Suppressor macrophage (primary cell): ENCODE measurements at regions not wholly inside any gene's neighbourhood (a gene's known extent, or its start where the extent isn't known, plus 50 kb on each side); places are given as distances from the start of the nearest gene placed in this dataset.

ENCODE experiments used
- DNase-seq, 4 experiments: peaks; one replicate each; pipeline ENCODE4 v3.0.0-alpha.2; 2020 to 2022

- no peak for DNase-seq
Observed at GRCh38 chr5:155211764-155212163, 198.2 kb downstream of the KIF4B start.

GRCh38 chr5:155222393-155222792 lies 208.8 kb downstream of the KIF4B start:
- DNase-seq: no peak

DNA sequence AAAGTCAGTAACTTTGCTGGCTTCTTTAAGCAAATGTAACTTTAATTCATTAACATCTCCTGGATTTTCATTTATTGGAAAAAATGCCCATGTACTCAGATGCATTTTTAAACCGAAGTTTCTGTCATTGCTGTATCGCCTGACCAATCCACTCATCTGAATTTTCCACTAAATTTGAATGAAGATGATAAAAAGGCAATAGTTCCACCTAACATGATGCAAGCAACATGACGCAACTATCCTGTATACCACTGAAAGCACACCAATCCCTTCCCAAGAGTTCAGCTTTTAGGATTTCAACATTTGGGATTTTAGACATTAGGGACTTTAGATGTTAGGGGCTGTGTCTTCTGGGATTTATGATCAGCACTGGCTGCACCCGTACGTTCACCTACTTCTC lies 215.6 kb downstream of the KIF4B start:
- DNase-seq: no peak

DNA sequence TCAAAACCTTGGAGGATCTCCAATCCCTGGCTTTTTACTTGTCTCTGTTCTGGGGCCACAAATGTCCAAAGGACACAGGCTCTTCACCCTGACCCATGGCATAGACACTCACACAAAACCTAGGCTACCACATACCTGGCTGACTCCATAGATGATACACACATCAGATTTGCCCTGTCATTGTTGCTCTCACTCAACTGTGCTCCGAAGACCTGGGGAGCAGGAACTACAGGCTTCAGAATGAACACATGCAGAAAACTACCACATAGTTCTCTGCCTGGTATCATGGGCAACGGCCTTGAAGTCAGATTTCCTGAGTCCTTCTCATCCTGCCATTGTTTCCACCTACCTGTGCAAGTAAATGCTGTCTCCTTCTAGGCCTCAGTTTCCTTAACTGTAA lies 226.2 kb downstream of the KIF4B start:
- no peak for DNase-seq

GRCh38 chr5:155250596-155250995 lies 237.0 kb downstream of the KIF4B start:
- no peak for DNase-seq

DNA sequence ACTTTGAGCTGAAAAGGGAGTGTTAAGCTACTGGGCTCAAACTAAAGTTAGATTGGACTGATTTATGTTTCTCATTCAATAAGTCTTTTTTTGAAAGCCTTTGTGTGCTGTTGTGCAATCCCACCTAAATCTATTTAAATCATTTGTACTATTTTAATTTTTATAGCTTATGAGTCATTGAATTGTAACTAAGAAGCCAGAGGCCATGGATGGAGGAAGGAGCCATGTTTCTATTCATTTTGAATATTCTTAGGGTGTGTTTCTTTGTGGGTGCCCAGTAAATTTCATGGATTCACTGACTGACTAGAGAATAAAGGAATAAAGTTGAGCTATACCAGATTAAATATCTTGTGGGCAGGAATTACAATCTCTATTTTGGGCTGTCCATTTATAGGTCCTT lies 238.5 kb downstream of the KIF4B start:
- DNase-seq: no peak

DNA sequence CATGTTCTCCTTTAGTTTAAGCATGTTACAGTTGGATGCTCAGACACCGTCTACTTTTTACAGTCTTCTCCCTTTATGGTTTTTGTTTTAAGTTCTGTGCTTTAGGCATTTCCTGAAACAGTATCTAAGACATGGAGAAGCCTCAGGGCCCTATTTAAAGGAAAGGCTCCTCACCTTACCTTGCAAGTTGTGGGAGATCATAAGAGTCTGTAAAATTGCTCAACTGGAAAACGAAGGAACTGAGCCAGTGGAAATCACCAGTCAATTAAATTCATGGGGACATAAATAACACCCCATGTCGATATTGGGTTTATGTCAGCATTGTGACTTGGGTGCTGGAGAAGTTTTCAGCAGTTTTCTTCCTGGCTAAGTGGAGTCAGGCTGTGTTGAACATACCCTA lies 239.2 kb downstream of the KIF4B start:
- no peak for DNase-seq

- DNase-seq: no peak
Observed at GRCh38 chr5:155254399-155254798, 240.8 kb downstream of the KIF4B start.

GRCh38 chr5:155258161-155258560 lies 244.6 kb downstream of the KIF4B start:
- DNase-seq: no peak

DNA sequence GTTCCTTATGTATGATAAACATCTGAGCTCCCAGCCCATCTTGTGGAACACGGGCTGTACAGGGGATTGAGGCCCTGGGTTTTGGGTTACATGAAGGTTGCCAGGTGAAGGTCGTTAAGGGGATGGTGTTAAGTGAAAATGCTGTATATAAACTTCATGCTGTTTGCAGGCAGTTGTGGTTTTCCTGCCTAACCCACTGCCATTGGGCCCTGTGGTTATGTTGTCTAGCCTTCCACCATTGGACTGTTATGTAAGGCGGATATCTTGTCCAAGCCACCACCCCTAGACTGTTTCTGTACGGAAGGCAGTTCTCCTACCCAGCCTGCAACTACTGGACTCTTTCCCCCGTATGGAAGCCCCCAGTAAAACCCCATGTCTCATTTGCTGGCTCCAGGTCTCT lies 246.1 kb downstream of the KIF4B start:
- DNase-seq: no peak

GRCh38 chr5:155260798-155261197 lies 247.2 kb downstream of the KIF4B start:
- no peak for DNase-seq

DNA sequence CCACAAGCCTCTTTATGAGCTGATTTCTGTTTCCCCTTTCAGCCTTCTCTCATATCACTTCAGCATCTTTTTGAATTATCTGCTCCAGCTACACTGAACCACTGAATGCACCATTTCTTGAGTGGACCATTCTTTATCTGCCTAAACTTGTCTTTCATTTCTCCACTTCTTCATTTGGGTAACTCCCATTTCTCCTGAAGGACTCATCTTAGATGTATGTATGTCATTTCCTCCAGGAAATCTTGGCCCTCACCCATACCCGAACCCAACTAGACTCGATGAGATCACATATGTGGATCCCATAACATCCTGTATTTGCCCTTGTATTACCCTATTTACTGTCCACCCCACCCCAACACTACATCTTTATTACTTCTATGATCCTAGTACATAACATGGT lies 249.8 kb downstream of the KIF4B start:
- no peak for DNase-seq

DNA sequence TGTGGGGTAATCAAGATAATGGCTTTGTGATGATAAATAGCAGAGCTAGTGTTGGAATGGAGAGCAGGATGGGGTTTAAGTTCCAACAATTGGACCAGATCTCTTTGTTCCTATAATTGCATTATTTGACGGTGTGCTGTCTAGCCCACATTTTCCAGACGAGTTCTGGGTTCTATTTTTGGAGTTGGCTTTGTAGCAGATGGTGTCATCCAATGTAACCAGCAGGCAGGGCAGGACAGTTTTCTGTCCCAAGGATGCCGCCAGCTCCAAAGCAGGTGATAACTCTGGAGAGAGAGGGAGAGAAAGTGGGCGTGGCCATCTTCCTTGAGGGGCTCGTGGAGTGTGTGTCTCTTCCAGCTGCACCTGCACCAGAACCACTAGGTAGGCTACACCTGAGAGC lies 251.3 kb downstream of the KIF4B start:
- DNase-seq: no peak

GRCh38 chr5:155268770-155269425 lies 255.3 kb downstream of the KIF4B start:
- DNase-seq: no peak

DNA sequence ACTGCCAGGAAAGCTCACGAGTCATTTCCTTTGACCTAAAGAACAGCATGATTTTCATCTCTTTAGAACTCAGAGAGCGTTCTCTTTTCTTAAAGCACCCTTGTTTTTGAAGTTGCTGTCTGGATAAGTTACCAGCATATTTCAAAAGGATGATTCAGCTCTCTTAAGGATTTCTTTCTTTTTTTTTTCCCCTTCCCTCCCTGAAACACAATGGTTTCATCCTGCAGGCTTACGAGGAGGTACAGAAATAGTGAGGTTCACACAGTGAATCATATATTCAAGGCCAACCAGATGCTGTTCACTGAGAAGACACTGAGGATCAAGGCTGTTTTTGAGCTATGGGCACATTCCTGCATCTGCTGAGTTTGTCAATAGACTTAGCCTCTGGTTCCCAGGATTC lies 257.2 kb downstream of the KIF4B start:
- DNase-seq: no peak

GRCh38 chr5:155274484-155274883 lies 260.9 kb downstream of the KIF4B start:
- peak in 2 of 4 experiments; percentile 5 to 13 for DNase-seq

GRCh38 chr5:155275222-155275621 lies 261.7 kb downstream of the KIF4B start:
- no peak for DNase-seq

GRCh38 chr5:155276231-155276630 lies 262.7 kb downstream of the KIF4B start:
- no peak for DNase-seq

GRCh38 chr5:155278532-155278931 lies 265.0 kb downstream of the KIF4B start:
- no peak for DNase-seq

DNA sequence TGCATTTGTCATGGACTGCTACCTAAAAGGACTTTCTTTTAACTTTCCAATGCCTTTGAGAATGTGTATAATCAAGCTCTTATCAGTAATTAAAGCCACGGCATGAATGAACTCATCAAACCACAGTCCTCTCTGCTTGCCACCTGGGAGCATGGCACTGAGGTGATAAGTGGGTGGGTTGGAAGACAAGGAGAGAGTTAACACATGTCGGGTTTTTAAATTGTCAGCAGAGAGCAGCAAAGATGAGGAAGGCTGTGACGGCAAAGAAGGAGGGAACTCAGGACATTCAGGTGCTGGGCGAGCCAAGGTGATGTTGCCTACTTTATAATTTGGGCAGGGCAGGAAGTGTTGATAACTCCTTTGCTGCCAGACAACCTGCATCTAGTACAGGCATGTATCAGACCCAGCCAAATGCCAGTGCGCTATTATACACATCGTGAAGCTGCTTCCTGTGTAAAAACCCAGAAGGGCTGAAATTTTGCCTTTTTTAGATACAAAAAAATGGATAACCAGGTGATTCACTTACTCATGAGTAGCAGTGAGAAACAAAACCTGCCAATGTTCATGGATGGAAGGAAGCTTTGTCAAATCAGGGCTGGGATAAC lies 269.1 kb downstream of the KIF4B start:
- no peak for DNase-seq

DNA sequence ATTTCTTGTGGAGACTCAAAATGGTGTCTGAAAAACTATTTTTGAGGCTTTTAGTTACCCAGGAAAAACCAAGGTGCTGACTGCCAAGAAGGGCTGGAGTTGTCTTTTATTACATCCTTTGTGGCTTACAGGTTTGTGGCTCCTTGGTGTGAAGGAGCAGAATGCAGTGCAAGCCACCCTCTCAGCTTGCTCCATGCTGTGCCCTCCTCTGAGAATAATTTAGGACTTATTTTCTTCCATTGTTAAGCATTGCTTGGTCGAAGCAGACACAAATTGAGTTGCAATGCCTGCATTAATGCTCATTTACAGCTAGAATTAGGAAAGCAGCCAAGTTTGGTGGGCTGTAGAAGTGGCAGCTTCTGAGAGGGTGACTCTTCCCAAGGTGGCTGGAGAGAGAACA lies 272.2 kb downstream of the KIF4B start:
- no peak for DNase-seq

DNA sequence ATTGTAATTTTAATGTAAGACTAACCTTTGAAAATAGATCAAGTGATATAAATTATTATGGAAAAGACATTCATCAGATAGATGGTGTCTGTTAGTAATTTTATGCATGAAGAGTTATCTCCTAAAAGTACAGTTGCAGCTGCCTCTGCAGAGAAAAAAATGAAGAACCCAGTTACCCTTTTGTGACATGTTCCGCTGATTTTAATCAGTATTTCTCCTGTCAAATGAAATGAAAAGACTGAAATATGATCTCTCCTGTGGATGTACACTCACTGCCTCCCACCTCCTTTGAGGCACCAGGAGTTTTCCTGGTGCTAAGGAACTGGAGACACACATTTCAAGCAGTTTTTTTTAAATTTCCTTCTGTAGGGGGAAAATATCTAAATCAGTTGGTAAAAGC lies 277.4 kb downstream of the KIF4B start:
- DNase-seq: no peak

DNA sequence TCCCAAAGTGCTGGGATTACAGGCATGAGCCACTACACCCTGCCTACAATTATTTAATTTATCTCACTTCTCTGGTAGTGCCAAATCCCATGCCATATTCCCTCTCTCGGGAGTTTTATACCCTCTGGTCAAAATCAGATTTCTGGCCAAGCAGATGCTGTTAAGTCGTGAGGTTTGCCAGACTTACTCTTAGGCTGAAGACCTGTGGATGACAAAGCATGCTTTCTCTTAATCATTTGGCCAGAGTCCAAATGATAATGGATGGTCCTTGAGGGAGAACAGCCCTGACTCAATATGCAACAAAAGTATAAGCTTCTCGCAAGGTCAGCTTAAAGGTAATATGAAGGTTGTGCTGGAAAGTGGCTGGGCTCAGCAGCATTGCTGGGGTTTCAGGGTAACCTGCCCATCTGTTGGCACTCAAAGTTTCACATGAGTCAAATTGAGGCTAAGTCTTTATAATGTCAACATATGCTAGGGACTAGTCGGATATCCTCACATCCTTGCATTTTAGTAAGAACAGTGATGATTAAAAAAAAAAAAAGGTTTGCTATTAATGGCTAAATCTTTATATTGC lies 280.1 kb downstream of the KIF4B start:
- DNase-seq: no peak

DNA sequence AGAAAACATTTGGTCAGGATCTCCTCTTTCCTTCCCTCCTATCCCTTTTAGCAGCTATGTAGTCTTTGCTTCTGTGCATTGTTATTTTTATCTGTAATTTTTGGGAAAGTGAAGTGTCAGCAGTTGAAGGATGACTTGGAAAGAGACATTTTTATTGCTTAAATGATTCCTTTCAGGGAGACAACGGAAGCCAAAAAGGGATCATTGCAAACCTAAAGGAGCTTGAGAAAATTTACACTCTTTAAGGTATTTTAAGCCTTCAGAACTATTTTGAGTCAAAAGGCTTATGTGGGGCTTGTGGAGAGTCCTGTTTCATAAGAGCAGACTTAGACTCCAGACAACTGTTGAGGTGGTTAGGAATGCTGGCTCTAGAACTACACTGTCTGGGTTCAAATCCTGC lies 281.6 kb downstream of the KIF4B start:
- no peak for DNase-seq
